NCI-H748 (cell line): ENCODE measurements at regions not wholly inside any gene's neighbourhood (a gene's known extent, or its start where the extent isn't known, plus 50 kb on each side); places are given as distances from the start of the nearest gene placed in this dataset.

Experiments
- DNase-seq: peaks from one replicate; lab custom pipeline; 2025; ENCODE audit not compliant: unreplicated experiment; lab: John Stamatoyannopoulos, UW

- no peak for DNase-seq
These were observed 305.9 kb downstream of the FGFR2 start for GRCh38 chr10:121292321-121292720.

- DNase-seq = no peak
These were observed 305.1 kb downstream of the FGFR2 start for GRCh38 chr10:121293110-121293509.

- no peak for DNase-seq
These were observed 303.6 kb downstream of the FGFR2 start for GRCh38 chr10:121294630-121295029.

GRCh38 chr10:121296378-121296777, 301.9 kb downstream of the FGFR2 start:
- no peak for DNase-seq

GRCh38 chr10:121296881-121297585, 301.2 kb downstream of the FGFR2 start:
- DNase-seq = no peak

GRCh38 chr10:121300723-121301122, 297.5 kb downstream of the FGFR2 start:
- DNase-seq = no peak

GRCh38 chr10:121302541-121303180, 295.6 kb downstream of the FGFR2 start:
- DNase-seq = no peak

- DNase-seq = no peak
These were observed 294.9 kb downstream of the FGFR2 start for GRCh38 chr10:121303287-121303890.

GRCh38 chr10:121305066-121305465, 293.2 kb downstream of the FGFR2 start:
- DNase-seq = peak; percentile 43

GRCh38 chr10:121306159-121306673, 292.0 kb downstream of the FGFR2 start:
- no peak for DNase-seq

GRCh38 chr10:121307411-121307980, 290.7 kb downstream of the FGFR2 start:
- DNase-seq = no peak

- no peak for DNase-seq
These were observed 290.2 kb downstream of the FGFR2 start for GRCh38 chr10:121308020-121308419.

- no peak for DNase-seq
These were observed 289.1 kb downstream of the FGFR2 start for GRCh38 chr10:121309164-121309563.

GRCh38 chr10:121310151-121310711, 288.0 kb downstream of the FGFR2 start:
- DNase-seq = peak; percentile 91

- DNase-seq = no peak
These were observed 286.3 kb downstream of the FGFR2 start for GRCh38 chr10:121311812-121312443.

- no peak for DNase-seq
These were observed 285.7 kb downstream of the FGFR2 start for GRCh38 chr10:121312587-121312986.

- no peak for DNase-seq
These were observed 284.9 kb downstream of the FGFR2 start for GRCh38 chr10:121313119-121313875.

- no peak for DNase-seq
These were observed 281.8 kb downstream of the FGFR2 start for GRCh38 chr10:121316432-121316831.

- DNase-seq = no peak
These were observed 280.9 kb downstream of the FGFR2 start for GRCh38 chr10:121317374-121317773.

- DNase-seq = no peak
These were observed 276.2 kb downstream of the FGFR2 start for GRCh38 chr10:121322046-121322445.
